ENCODE measurements at regions not wholly inside any gene's neighbourhood (a gene's known extent, or its start where the extent isn't known, plus 50 kb on each side); places are given as distances from the start of the nearest gene placed in this dataset.
A peak's percentile ranks its signal among the peaks of the same experiment; 100 is the strongest.

DNA sequence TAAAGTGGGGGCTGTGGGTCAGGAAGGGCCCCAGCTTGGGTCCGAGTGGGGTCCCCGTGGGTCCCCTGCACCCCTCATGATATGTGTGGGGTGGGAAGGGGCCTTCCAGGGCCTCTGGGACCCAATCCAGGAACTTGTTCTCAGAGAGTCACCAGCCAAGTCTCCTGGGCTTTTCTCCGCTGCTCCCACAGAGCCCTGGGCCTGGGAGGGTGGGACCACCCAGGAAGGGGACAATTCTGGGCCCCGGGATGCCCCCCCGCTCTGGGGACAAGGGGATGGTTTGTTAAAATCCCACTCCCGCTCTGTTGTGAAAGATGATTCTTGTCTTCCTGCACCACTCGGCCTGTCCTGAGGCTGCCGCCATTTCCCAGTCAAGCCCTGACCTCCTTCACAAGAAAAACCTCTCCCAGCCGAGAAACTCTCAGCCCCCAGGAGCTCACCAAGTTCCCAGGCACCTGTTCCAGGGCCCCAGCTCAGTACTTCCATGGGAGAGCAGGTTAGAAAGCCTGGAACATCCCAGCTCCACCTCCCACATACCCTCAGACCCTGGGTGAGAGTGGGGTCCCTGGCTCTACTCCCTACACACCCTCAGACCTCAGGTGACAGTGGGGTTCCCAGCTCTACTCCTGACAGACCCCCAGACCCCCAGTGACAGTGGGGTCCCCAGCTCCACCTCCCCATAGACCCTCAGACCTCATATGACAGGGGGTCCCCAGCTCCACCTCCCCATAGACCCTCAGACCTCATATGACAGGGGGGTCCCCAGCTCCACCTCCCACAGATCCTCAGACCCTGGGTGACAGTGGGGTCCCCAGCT, 75.1 kb downstream of the METRNL start:
- TF ChIP-seq, protein P1, sequence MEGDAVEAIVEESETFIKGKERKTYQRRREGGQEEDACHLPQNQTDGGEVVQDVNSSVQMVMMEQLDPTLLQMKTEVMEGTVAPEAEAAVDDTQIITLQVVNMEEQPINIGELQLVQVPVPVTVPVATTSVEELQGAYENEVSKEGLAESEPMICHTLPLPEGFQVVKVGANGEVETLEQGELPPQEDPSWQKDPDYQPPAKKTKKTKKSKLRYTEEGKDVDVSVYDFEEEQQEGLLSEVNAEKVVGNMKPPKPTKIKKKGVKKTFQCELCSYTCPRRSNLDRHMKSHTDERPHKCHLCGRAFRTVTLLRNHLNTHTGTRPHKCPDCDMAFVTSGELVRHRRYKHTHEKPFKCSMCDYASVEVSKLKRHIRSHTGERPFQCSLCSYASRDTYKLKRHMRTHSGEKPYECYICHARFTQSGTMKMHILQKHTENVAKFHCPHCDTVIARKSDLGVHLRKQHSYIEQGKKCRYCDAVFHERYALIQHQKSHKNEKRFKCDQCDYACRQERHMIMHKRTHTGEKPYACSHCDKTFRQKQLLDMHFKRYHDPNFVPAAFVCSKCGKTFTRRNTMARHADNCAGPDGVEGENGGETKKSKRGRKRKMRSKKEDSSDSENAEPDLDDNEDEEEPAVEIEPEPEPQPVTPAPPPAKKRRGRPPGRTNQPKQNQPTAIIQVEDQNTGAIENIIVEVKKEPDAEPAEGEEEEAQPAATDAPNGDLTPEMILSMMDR (IDR thresholded peaks at IDR 0.05) = no peak
- ATAC-seq = no peak

DNA sequence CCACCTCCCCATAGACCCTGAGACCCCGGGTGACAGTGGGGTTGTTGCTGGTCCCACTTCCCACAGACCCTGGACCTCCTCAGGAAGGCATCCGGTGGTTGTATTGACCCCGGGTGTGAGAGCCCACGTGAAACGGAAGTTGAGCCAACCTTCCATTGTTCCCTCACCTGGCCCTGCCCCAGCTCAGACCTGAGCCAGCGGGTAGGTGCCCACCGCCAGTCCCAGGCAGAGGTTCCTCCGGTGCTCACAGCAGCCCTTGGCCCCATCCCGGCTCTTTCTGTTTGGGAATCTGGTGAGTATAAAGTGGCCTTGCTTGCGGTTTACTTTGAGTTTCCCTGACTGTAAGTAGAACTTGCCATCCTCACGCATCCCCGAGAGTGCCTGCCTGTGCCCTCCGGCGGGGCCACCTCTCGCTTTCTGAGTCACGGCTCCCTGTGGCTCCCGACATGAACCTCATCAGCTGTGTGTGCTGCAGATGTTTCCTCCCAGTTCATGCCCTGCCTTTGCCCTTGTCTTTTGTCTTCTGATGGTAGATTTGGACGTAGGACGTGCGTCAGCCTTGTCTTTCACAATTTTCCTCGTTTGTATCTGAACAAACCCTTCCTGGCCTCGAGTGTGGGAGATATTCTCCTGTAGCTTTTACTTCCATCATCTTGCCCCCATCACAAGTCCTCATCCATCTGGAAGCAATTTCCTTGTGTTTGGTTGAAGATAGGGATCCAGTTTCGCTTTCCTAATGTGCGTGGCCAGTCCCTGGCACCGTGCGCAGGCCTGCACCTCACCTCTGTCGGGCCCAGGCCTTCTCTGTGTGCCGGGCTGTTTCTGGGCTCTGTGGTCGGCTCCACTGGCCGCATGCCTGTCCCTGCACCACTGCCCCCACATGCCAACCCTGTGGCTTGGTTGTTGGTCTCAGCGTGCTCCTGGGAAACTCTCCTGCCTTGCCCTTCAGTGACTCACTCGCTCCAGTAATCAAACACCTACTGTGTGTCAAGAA, 76.0 kb downstream of the METRNL start:
- Histone ChIP-seq H3K36me3 (no peaks in the 10 kb centered on the region), H3K9me3 (no peaks in the 10 kb centered on the region), H3K4me3 (no peak overlapping the region), H3K27ac (no peak overlapping the region), H3K27me3 (ENCODE audit: low read depth) (peaks cover 5% of the 10 kb centered on the region), H3K4me1 (peaks cover 6% of the 10 kb centered on the region)
- TF ChIP-seq, protein P1 (IDR thresholded peaks at IDR 0.05) = no peak
- ATAC-seq (peak; percentile 31 to 59), DNase-seq (no peak)
- intact Hi-C loops (cut with DNase I) = no loop called here

More for the DNA sequence above, 75.1 kb downstream of the METRNL start:
- H3K27ac ChIP-seq = no peak overlapping the region
- no peaks in the 10 kb centered on the region for H3K36me3 ChIP-seq
- H3K4me3 ChIP-seq = no peak overlapping the region
- peaks cover 5% of the 10 kb centered on the region for H3K27me3 ChIP-seq (ENCODE audit: low read depth)
- intact Hi-C loops (cut with DNase I) = no loop called here
- no peaks in the 10 kb centered on the region for H3K9me3 ChIP-seq
- DNase-seq = no peak
- peaks cover 6% of the 10 kb centered on the region for H3K4me1 ChIP-seq

DNA sequence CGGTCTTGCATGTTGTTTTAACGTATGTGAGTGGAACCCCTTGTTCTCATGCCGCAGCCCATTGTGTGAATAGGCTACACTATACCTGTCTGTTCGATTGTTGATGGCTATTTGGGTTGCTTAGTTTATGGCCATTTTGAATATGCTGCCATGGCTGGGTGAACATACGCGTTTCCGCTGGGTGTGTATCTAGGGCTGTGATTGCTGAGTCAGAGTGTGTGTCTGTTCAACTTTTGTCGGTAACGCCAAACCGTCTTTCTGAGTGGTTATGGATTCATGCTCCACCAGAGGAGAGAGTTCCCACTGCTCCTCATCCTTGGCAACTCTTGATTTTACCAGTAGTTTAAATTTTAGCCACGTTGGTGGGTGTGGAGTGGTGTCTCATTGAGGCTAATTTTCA, 77.0 kb downstream of the METRNL start:
- Histone ChIP-seq H3K4me1 (peaks cover 6% of the 10 kb centered on the region), H3K9me3 (no peaks in the 10 kb centered on the region), H3K27ac (no peak overlapping the region), H3K36me3 (no peaks in the 10 kb centered on the region), H3K4me3 (no peak overlapping the region), H3K27me3 (ENCODE audit: low read depth) (peaks cover 5% of the 10 kb centered on the region)
- DNase-seq = no peak
- TF ChIP-seq, protein P1 (IDR thresholded peaks at IDR 0.05) = no peak
- ATAC-seq = no peak
- intact Hi-C loops (cut with DNase I) = no loop called here

DNA sequence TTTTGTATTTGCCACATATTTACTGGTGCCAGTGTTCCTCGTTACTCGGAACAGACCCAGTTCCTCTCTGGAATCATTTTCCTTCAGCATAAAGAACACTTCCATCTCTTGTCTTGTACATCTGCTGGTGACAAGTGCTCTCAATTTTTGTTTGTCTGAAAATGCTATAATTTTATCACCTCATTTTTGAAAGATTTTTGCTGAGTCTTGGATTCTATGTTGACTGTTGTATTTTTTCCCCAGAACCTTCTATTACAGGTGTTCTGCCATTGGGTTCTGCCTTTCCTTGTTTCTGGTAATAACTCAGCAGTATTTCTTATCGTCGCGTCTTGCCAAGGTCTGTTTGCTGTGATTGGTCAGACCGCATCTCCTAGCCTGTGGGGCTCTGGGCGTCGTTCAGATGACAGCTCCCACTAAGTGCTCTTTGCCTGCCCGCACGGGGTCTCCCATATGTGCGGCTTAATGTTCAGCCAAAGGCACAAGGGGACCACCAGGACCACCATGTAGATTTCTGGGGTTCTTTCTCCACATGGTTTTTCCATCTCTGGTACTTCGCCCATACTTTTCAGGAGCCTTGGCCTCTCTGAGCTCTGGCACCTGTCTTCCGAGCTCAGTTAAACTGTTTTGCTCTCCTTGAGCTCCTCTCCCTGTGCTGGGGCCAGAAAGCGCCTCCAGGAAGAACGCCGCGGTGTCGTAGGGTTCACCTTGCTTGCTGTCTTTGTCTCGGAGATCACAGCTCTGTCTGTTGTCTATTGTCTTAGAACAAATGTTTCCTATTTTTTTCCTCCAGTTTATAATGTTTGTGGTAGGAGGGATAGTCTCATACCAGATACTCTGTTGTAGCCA, 80.0 kb downstream of the METRNL start:
- ATAC-seq (no peak), DNase-seq (no peak)
- Histone ChIP-seq H3K27me3 (ENCODE audit: low read depth) (no peaks in the 10 kb centered on the region), H3K36me3 (no peaks in the 10 kb centered on the region), H3K9me3 (no peaks in the 10 kb centered on the region), H3K27ac (no peak overlapping the region), H3K4me1 (no peaks in the 10 kb centered on the region), H3K4me3 (no peak overlapping the region)
- intact Hi-C loops (cut with DNase I) = no loop called here
- TF ChIP-seq, protein P1 (IDR thresholded peaks at IDR 0.05) = no peak
